ENCODE measurements at regions not wholly inside any gene's neighbourhood (a gene's known extent, or its start where the extent isn't known, plus 50 kb on each side); places are given as distances from the start of the nearest gene placed in this dataset.

DNA sequence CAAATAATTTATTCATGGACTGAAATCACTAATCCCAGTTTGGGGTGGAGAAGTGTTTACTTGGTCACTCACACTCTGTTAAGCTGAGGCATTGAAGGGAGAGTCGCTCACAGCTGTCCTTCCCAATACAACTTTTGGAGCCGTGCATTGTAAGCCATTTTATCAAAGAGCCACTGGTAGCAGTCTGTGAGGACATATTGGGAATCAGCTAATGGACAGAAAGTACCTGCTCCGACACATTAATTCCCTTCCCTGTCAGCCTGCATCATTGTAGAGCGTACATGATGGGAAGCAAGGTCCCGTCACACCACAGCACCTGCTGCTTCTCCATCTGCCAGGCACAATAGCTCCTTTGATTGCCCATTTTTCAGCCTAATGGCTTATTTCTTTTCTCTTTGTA, 643.2 kb downstream of the SQOR start:
- DNase-seq (ENCODE audit: low spot score) (no peak), FAIRE-seq (no peak), ATAC-seq (no peak)
- H3K4me2 ChIP-seq (ENCODE audit: low read depth, low read length) = no peak overlapping the region
- H3K4me1 ChIP-seq (ENCODE audit: insufficient read depth, low read length) = no peaks in the 10 kb centered on the region
- TF ChIP-seq FOXK2 (IDR thresholded peaks at IDR 0.05) (no peak), ZNF740 (CRISPR knock-in tag; IDR thresholded peaks at IDR 0.05) (no peak), ZNF678 (CRISPR knock-in tag; IDR thresholded peaks at IDR 0.05) (no peak), NCOA5 (CRISPR knock-in tag; IDR thresholded peaks at IDR 0.05) (no peak), ZBTB46 (CRISPR knock-in tag; IDR thresholded peaks at IDR 0.05; ENCODE audit: borderline replicate concordance) (no peak), GPBP1L1 (CRISPR knock-in tag; IDR thresholded peaks at IDR 0.05) (no peak), SPEN (CRISPR knock-in tag; IDR thresholded peaks at IDR 0.05; ENCODE audit: low read depth) (no peak), PCBP2 (optimal IDR thresholded peaks at IDR 0.05; ENCODE audit: low read depth, low read length, poor library complexity, severe bottlenecking) (no peak), ZNF547 (CRISPR knock-in tag; IDR thresholded peaks at IDR 0.05) (no peak), ZNF101 (CRISPR knock-in tag; IDR thresholded peaks at IDR 0.05; ENCODE audit: borderline replicate concordance, low read depth) (no peak), ZFP82 (CRISPR knock-in tag; IDR thresholded peaks at IDR 0.05; ENCODE audit: borderline replicate concordance) (no peak), GATAD1 (CRISPR knock-in tag; IDR thresholded peaks at IDR 0.05) (no peak)
- H4K20me1 ChIP-seq (ENCODE audit: insufficient read depth, low read length) = no peaks in the 10 kb centered on the region
- in situ Hi-C loops (cut with HindIII; ENCODE audit: extremely low pct_ligation_motif_present, low pct_unique_long_range_greater_than_20kb) (no loop called here), intact Hi-C loops (cut with micrococcal nuclease; ENCODE audit: unreplicated experiment) (no loop called here)
- H3K4me3 ChIP-seq (replicated peaks in 1 of 3; ENCODE audit: insufficient read depth in 1 of 3, low read depth in 2 of 3, low read length in 3 of 3) = no peak overlapping the region
- no TSS peak for BruUV-seq (replicated peaks)
- H3K9ac ChIP-seq (ENCODE audit: insufficient read depth, low read depth, low read length) = no peak overlapping the region
- H3K79me2 ChIP-seq (ENCODE audit: insufficient read depth, low read length) = no peaks in the 10 kb centered on the region
- H3K36me3 ChIP-seq (replicated peaks in 1 of 2; ENCODE audit: control insufficient read depth in 1 of 2, insufficient read depth in 2 of 2, low read length in 2 of 2) = no peaks in the 10 kb centered on the region
- 25% methylated on average over 5 of the region's 5 CpGs for WGBS (ENCODE audit: low lambda C conversion rate)
- H3K9me3 ChIP-seq (ENCODE audit: low read length) = peaks cover 6% of the 10 kb centered on the region; the same call in 1 of the 2 replicates
- POLR2A ChIA-PET = no interaction called here
- H2AFZ ChIP-seq (ENCODE audit: low read length) = no peak overlapping the region
- no peaks in the 10 kb centered on the region for H3K27me3 ChIP-seq (ENCODE audit: control insufficient read depth in 1 of 2, insufficient read depth in 2 of 2, low read length in 2 of 2)
- H3K27ac ChIP-seq (ENCODE audit: extremely low read length, insufficient read depth, low read length) = no peak overlapping the region
- CTCF ChIA-PET (ENCODE audit: low intra/inter-chr PET ratio, low total read pairs) = no interaction called here
